Activated CD4-positive, alpha-beta T cell treated with anti-CD3 and anti-CD28 coated beads for 36 hours (primary cell): ENCODE measurements at regions not wholly inside any gene's neighbourhood (a gene's known extent, or its start where the extent isn't known, plus 50 kb on each side); places are given as distances from the start of the nearest gene placed in this dataset.

Experiments
- ATAC-seq: fragments of 200-7000 bp; cut with Tn5 transposase; one replicate; pipeline ENCODE4 v1.10.0; 2021; ENCODE audit warnings: mild to moderate bottlenecking, moderate library complexity
- CTCF ChIA-PET: fragments of 350-600 bp; sonication (Branson Sonifier 250); formaldehyde crosslinking; loops from one replicate; lab custom pipeline; 2021; ENCODE audit warnings: antibody characterized with exemption; lab: Charles Lee
- POLR2A ChIA-PET: fragments of 350-600 bp; sonication (Branson Sonifier 250); formaldehyde crosslinking; loops from one replicate; lab custom pipeline; 2021; ENCODE audit warnings: antibody characterized with exemption, inconsistent platforms; lab: Charles Lee
- DNase-seq: peaks from one replicate; pipeline ENCODE4 v3.0.0-alpha.2; 2020
- H3K27ac Mint-ChIP-seq: one replicate; pipeline ENCODE4 v1.8.0; 2021; ENCODE audit warnings: mixed read lengths
- H3K27me3 Mint-ChIP-seq: one replicate; pipeline ENCODE4 v1.8.0; 2021; ENCODE audit warnings: mixed read lengths
- H3K36me3 Mint-ChIP-seq: one replicate; pipeline ENCODE4 v1.8.0; 2021; ENCODE audit warnings: low read depth, mixed read lengths
- H3K4me1 Mint-ChIP-seq: one replicate; pipeline ENCODE4 v1.8.0; 2021; ENCODE audit warnings: mixed read lengths
- H3K4me3 Mint-ChIP-seq: one replicate; pipeline ENCODE4 v1.8.0; 2021; ENCODE audit warnings: mild to moderate bottlenecking, moderate library complexity, mixed read lengths
- H3K9me3 Mint-ChIP-seq: one replicate; pipeline ENCODE4 v1.8.0; 2021; ENCODE audit warnings: low read depth, mixed read lengths
- intact Hi-C, 2 experiments: fragments of 100-400 bp; cut with DNase I in 1 of 2; cut with micrococcal nuclease in 1 of 2; formaldehyde crosslinking; loops; one replicate each; pipeline versions ENCODE4 v1.14.2 to v1.15.1; 2022 to 2024; cut with DNase I, micrococcal nuclease

DNA sequence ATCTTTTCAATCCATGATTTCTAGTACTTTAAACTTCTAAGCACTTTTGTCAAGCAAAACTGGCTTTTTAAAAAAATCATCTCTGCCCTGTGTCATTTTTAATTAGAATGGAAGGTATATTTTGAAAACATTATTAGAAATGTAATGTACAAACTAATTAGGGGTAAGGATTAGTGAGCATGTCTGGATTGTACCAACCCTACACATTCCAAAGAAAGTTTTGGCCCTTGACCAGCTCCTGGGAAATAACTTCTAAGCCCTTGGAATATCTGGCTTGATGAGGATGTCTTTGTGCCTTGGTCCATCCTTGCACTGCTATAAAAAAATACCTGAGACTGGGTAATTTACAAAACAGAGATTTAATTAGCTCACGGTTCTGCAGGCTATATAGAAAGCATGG, 876.5 kb downstream of the RAPGEF2 start:
- Mint-ChIP-seq H3K4me3 (no peak overlapping the region), H3K9me3 (peaks cover 4% of the 10 kb centered on the region), H3K27me3 (no peaks in the 10 kb centered on the region), H3K27ac (no peak overlapping the region), H3K4me1 (no peaks in the 10 kb centered on the region), H3K36me3 (no peaks in the 10 kb centered on the region)
- DNase-seq (no peak), ATAC-seq (no peak)
- intact Hi-C loops: no loop called here
- POLR2A ChIA-PET: no interaction called here
- CTCF ChIA-PET: no interaction called here

DNA sequence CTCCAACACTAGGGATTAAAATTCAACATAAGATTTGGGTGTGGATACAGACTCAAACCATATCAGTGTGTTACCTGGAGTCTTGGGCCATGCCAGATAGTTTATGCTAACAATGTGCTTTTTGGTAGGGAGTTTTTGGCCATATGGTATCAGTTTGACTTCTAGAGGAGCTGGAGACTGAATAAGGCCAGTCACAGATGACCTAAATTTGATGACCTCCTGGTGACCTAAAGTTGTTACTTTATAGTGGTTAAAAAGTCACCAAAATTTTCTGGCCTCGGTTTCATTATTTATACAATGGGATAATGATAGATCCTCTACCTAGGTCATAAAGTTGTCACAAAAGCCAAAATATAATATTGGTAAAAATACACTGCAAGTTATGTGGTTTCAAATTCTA, 877.1 kb downstream of the RAPGEF2 start:
- ATAC-seq (no peak), DNase-seq (no peak)
- Mint-ChIP-seq H3K27me3 (no peaks in the 10 kb centered on the region), H3K4me3 (no peak overlapping the region), H3K4me1 (no peaks in the 10 kb centered on the region), H3K27ac (no peak overlapping the region), H3K9me3 (peaks cover 4% of the 10 kb centered on the region), H3K36me3 (no peaks in the 10 kb centered on the region)
- ChIA-PET CTCF (no interaction called here), POLR2A (no interaction called here)
- intact Hi-C loops: no loop called here

DNA sequence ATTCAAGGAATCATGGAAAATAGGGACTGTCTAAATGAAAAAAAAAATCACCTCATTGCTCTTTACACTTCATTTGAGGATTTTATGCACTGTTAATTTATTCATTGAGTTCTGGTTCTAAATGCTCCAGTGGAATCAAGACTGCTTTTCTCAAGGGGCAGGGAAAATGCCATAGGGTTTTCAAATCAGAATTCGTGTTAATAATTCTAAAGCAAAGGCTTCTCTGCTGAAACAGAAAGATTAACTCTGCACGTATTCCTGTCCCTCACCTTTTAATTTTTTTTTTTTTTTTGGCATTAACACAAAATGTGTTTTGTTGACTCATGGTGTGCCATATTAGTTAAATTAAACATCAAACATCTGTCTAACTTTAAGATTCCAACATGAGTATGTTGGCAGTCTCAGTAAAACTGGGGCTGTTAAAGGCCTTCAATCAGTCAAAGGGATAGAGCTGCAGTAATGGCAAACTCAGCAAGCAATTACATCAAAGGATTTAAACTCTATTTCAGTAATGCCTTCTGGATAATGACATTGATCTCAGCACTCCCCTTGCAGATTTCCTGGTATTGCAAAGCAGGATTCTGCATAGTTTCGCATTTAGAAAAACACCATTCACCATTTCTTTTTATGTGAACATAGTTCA, 878.1 kb downstream of the RAPGEF2 start:
- DNase-seq (no peak), ATAC-seq (no peak)
- no peaks in the 10 kb centered on the region for H3K4me1 Mint-ChIP-seq
- no peak overlapping the region for H3K27ac Mint-ChIP-seq
- H3K27me3 Mint-ChIP-seq: no peaks in the 10 kb centered on the region
- no peaks in the 10 kb centered on the region for H3K36me3 Mint-ChIP-seq
- POLR2A ChIA-PET: no interaction called here
- H3K9me3 Mint-ChIP-seq: peaks cover 4% of the 10 kb centered on the region
- CTCF ChIA-PET: no interaction called here
- intact Hi-C loops: no loop called here
- H3K4me3 Mint-ChIP-seq: no peak overlapping the region

- H3K36me3 Mint-ChIP-seq: no peaks in the 10 kb centered on the region
- ATAC-seq (no peak), DNase-seq (no peak)
- no peaks in the 10 kb centered on the region for H3K4me1 Mint-ChIP-seq
- no peak overlapping the region for H3K27ac Mint-ChIP-seq
- H3K9me3 Mint-ChIP-seq: no peaks in the 10 kb centered on the region
- CTCF ChIA-PET: no interaction called here
- intact Hi-C loops: no loop called here
- H3K4me3 Mint-ChIP-seq: no peak overlapping the region
- H3K27me3 Mint-ChIP-seq: no peaks in the 10 kb centered on the region
- POLR2A ChIA-PET: no interaction called here
These were observed 878.6 kb downstream of the RAPGEF2 start for GRCh38 chr4:159981469-159981856.

- POLR2A ChIA-PET: no interaction called here
- ATAC-seq: no peak
These were observed 880.2 kb downstream of the RAPGEF2 start for GRCh38 chr4:159983082-159983481.

GRCh38 chr4:160009656-160010493, 907.0 kb downstream of the RAPGEF2 start:
- Mint-ChIP-seq H3K27ac (no peak overlapping the region), H3K4me3 (no peak overlapping the region)
- intact Hi-C loops: no loop called here

More at GRCh38 chr4:159983082-159983481, 880.2 kb downstream of the RAPGEF2 start:
- H3K4me1 Mint-ChIP-seq: no peaks in the 10 kb centered on the region
- no peak overlapping the region for H3K27ac Mint-ChIP-seq
- no peak for DNase-seq
- intact Hi-C loops: no loop called here
- no peaks in the 10 kb centered on the region for H3K9me3 Mint-ChIP-seq
- CTCF ChIA-PET: no interaction called here
- H3K4me3 Mint-ChIP-seq: no peak overlapping the region
- H3K27me3 Mint-ChIP-seq: no peaks in the 10 kb centered on the region
- no peaks in the 10 kb centered on the region for H3K36me3 Mint-ChIP-seq

DNA sequence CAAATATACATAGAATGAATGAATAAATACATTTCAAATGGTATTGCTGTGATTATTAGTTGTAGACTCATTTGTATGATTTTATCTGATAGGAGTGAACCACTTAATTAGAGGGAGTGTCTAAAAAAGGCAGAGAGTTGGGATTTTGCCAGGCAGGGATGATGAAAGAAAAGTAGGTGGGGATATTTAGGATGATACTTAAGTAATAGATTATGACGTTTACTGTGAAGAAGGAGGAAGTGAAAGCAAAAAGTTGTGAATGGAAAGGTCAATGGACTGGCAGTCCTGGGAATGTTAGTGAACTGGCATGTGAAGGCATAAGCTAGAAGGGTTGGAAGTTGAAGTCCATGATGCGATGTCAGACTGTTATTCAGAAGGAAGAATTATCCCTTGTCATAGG, 917.1 kb downstream of the RAPGEF2 start:
- H3K36me3 Mint-ChIP-seq: no peaks in the 10 kb centered on the region
- H3K4me1 Mint-ChIP-seq: no peaks in the 10 kb centered on the region
- no peak overlapping the region for H3K4me3 Mint-ChIP-seq
- no peak for ATAC-seq
- H3K27ac Mint-ChIP-seq: no peak overlapping the region
- no peak for DNase-seq
- H3K27me3 Mint-ChIP-seq: no peaks in the 10 kb centered on the region
- intact Hi-C loops: no loop called here
- ChIA-PET CTCF (no interaction called here), POLR2A (no interaction called here)
- H3K9me3 Mint-ChIP-seq: peaks cover 18% of the 10 kb centered on the region

More at GRCh38 chr4:160009656-160010493, 907.0 kb downstream of the RAPGEF2 start:
- peaks cover 10% of the 10 kb centered on the region for H3K9me3 Mint-ChIP-seq
- POLR2A ChIA-PET: no interaction called here
- no peaks in the 10 kb centered on the region for H3K36me3 Mint-ChIP-seq
- CTCF ChIA-PET: no interaction called here
- ATAC-seq (no peak), DNase-seq (no peak)
- no peaks in the 10 kb centered on the region for H3K27me3 Mint-ChIP-seq
- no peaks in the 10 kb centered on the region for H3K4me1 Mint-ChIP-seq

- Mint-ChIP-seq H3K27me3 (no peaks in the 10 kb centered on the region), H3K36me3 (no peaks in the 10 kb centered on the region), H3K27ac (no peak overlapping the region), H3K4me3 (no peak overlapping the region), H3K9me3 (peaks cover 18% of the 10 kb centered on the region), H3K4me1 (no peaks in the 10 kb centered on the region)
- intact Hi-C loops: no loop called here
- DNase-seq (no peak), ATAC-seq (no peak)
- POLR2A ChIA-PET: no interaction called here
- CTCF ChIA-PET: no interaction called here
These were observed 917.9 kb downstream of the RAPGEF2 start for GRCh38 chr4:160020804-160021203.

GRCh38 chr4:160021870-160022269, 919.0 kb downstream of the RAPGEF2 start:
- POLR2A ChIA-PET: no interaction called here
- ATAC-seq (no peak), DNase-seq (no peak)
- Mint-ChIP-seq H3K27me3 (no peaks in the 10 kb centered on the region), H3K4me3 (no peak overlapping the region), H3K27ac (no peak overlapping the region), H3K9me3 (peaks cover 18% of the 10 kb centered on the region), H3K4me1 (no peaks in the 10 kb centered on the region), H3K36me3 (no peaks in the 10 kb centered on the region)
- CTCF ChIA-PET: interaction anchor here (0.7 kb wide), 1 partner anchor 32 kb away, joined by 3 read pairs; no protein-coding TSS in a partner anchor
- intact Hi-C loops: no loop called here

DNA sequence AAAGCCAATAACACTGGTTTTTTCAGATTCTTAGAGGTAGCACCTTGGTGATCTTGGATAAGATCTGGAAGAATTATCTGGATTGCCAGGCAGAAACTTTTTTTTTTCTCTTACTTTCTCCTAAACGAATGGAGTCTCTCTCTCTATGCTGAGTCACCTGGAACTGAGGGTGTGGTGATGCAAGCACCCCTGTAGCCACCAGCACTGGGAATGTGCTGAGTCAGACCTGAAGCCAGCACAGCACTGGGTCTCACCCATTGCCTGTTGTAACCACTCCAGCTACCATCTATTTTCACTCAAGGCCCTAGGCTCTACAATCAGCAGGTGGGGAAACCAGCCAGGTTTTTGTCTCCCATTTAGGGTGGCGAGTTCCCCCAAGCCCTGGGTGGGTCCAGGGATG, 923.8 kb downstream of the RAPGEF2 start:
- ATAC-seq (no peak), DNase-seq (no peak)
- intact Hi-C loops: no loop called here
- no peaks in the 10 kb centered on the region for H3K27me3 Mint-ChIP-seq
- CTCF ChIA-PET: no interaction called here
- H3K4me1 Mint-ChIP-seq: no peaks in the 10 kb centered on the region
- H3K27ac Mint-ChIP-seq: no peak overlapping the region
- H3K9me3 Mint-ChIP-seq: no peaks in the 10 kb centered on the region
- POLR2A ChIA-PET: no interaction called here
- H3K4me3 Mint-ChIP-seq: no peak overlapping the region
- H3K36me3 Mint-ChIP-seq: no peaks in the 10 kb centered on the region

GRCh38 chr4:160034501-160034900, 931.6 kb downstream of the RAPGEF2 start:
- no peak overlapping the region for H3K4me3 Mint-ChIP-seq
- CTCF ChIA-PET: no interaction called here
- no peaks in the 10 kb centered on the region for H3K27me3 Mint-ChIP-seq
- no peaks in the 10 kb centered on the region for H3K4me1 Mint-ChIP-seq
- no peak for DNase-seq
- H3K27ac Mint-ChIP-seq: no peak overlapping the region
- POLR2A ChIA-PET: no interaction called here
- peaks cover 2% of the 10 kb centered on the region for H3K9me3 Mint-ChIP-seq
- no peak for ATAC-seq
- no peaks in the 10 kb centered on the region for H3K36me3 Mint-ChIP-seq
- intact Hi-C loops: no loop called here

- ChIA-PET CTCF (no interaction called here), POLR2A (no interaction called here)
- DNase-seq: no peak
These were observed 935.7 kb downstream of the RAPGEF2 start for GRCh38 chr4:160038615-160039014.

More at GRCh38 chr4:160038615-160039014, 935.7 kb downstream of the RAPGEF2 start:
- ATAC-seq: no peak
- no peaks in the 10 kb centered on the region for H3K27me3 Mint-ChIP-seq
- no peaks in the 10 kb centered on the region for H3K36me3 Mint-ChIP-seq
- H3K4me1 Mint-ChIP-seq: no peaks in the 10 kb centered on the region
- intact Hi-C loops: no loop called here
- H3K4me3 Mint-ChIP-seq: no peak overlapping the region
- peaks cover 4% of the 10 kb centered on the region for H3K9me3 Mint-ChIP-seq
- no peak overlapping the region for H3K27ac Mint-ChIP-seq
